NCI-H1092 treated with DMSO at 0.1 percent for 48 hours (cell line): ENCODE measurements at regions not wholly inside any gene's neighbourhood (a gene's known extent, or its start where the extent isn't known, plus 50 kb on each side); places are given as distances from the start of the nearest gene placed in this dataset.

Source experiments
- DNase-seq: peaks from one replicate; lab custom pipeline; 2025; lab: John Stamatoyannopoulos, UW

DNA sequence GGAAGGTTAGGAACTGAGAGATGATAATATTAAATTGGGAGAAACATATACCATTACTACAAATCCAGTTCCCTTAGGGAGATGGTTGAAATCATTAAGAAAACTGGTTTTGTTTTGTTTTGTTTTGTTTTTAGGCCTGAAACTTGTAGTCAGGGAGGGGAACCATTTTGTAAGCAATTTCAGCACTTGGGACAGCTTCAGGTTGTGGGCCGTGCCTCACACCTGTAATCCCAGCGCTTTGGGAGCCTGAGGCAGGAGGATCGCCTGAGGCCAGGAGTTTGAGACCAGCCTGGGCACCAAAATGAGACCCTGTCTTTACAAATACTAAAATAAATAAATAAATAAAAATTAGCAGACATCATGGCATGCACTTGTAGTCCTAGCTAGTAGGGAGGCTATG, 694.3 kb upstream of the NR5A2 start:
- no peak for DNase-seq

- no peak for DNase-seq
These were observed 692.0 kb upstream of the NR5A2 start for GRCh38 chr1:199335496-199335895.

DNA sequence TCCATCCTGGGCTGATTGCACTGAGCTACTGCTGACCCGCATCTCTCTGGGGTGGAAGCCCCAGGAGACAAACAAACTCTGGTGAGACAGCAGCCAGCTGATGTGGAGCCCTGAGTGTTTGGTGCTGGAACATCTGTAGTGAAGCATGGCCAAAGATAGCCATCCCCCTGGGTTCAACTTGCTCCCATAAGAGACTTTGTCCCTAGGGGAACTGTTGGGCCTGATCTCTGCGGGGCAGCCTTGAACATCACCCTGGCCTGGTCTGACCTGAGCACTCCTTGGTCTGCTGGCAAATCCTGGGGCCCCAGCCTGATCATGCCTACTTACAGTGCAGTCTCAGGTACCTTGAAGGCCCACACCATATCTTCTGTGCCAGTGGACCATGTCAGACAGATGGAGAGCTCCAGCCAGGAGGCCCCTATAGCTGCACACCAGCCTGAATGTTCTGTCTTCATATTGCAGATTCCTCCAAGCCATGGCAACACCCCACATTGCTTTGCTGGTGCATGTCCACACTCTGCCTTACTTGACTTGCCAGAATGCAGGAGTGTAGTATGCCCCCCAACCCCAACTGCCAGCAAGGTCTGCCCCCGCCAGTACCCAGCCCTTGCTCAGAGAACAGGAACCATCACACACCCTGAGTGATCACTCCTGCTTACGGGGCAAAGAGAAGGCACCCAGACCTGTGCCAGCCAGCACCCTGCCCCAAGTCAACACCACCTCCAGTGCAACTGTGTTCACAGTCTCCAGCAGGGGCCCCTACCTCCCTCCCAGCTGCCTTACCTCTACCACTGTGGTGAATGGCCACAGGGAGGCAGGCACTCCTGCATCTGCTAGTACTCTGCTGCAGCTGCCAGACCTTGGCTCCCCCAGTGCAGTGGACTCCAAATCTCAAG, 690.5 kb upstream of the NR5A2 start:
- DNase-seq: no peak

GRCh38 chr1:199338760-199339159, 688.8 kb upstream of the NR5A2 start:
- no peak for DNase-seq

DNA sequence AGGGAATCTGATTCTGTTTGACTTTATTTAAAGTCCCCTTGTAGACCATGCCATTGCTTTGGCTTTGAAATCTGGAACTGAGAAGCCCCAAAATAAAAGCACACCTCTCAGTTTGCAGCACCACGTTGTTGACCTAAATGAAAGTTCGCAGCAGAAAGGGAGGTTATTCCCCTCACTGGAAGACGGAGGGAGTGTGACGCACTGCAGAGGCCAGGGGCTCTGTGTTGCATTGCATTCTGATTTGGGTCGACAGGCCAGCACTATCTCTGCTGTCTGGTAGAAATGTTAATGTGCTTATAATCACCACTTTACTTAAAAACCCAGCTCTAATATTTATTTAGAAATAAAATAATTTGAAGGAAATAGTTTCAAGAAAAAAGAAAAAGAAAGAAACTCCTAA, 675.2 kb upstream of the NR5A2 start:
- DNase-seq: no peak

DNA sequence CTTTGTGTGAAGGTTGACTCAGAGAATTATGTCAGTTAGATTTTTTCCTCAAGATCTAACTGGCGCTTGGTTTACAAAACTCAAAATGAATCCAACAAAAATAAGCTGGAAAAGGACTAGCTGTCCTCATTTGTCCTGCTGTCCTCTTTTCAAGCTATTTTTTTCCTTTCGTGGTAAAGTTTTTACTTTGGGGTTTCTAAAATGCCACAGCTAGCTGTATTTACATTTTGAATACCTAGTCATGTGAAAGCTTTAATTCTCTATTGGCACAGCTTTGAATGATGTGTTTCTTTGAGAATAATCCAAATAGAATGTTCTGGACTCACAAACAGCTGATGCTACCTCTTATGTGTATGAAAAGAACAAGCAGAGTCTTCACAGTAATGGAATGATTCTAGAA, 673.6 kb upstream of the NR5A2 start:
- DNase-seq: no peak

- DNase-seq: no peak
These were observed 670.9 kb upstream of the NR5A2 start for GRCh38 chr1:199356561-199356960.

DNA sequence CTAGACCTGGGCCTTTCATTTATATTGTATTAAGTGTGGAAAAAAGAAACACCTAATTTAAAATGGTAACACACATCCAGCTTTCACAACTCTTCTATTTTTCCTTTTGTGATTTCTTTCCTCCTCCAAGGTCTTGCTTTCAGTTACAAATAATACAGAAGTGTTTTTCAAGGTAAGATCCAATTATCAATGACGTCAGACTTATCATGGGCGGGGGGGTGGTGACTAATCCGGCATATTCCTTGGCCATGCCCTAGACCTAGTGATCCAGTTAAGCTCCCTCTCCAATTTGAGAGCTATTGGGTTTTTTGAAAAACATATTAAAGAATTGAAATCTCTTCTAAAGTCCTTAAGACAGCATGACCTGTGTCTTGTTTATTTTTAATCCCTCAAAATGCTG, 669.9 kb upstream of the NR5A2 start:
- no peak for DNase-seq

DNA sequence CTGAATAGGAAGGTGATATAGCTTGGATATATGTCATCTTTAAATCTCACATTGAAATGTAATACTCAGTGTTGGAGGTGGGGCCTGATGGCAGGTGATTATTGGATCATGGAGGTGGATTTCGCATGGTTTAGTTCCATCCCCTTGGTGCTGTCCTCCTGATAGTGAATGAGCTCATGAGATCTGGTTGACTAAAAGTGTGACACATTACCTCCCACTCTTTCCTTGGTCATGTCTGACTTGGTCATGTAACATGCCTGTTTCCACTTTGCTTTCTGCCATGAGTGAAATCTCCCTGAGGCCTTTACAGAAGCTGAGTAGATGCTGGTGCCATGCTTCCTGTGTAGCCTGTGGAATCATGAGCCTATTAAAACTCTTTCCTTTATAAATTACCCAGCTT, 664.5 kb upstream of the NR5A2 start:
- no peak for DNase-seq

GRCh38 chr1:199373139-199373538, 654.4 kb upstream of the NR5A2 start:
- no peak for DNase-seq

DNA sequence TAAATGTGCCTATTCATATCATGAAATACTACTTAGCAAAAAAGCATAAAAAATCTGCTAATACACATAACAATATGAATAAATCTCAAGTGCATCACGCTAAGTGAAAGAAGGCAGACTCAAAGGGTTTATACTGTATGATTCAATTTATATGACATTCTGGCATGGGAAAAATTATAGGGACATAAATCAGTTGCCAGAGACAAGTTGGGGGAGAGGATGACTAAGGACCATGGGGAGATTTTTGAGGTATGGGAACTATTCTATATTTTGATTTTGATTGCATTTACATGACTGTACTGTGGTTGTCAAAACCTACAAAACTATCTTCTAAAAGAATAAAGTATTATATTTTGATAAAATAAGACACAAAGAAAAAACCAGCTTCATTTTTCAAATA, 650.3 kb upstream of the NR5A2 start:
- DNase-seq: no peak

DNA sequence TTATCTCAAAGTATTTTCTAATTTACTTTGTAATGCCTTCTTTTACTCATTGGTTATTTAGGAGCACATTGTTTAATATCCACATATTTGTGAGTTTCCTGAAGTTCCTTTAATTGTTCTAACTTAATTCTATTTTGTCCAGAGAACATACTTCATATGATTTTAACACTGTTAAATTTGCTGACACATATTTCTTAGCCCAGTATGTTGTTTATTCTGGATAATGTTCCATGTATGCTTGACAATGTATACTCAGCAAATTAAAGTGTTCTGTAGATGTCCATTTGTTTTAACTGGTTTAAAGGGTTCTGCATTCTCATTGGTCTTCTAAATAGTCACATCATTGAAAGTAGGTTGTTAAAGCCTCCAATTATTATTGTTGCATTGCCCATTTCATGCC, 643.7 kb upstream of the NR5A2 start:
- DNase-seq: no peak

GRCh38 chr1:199394856-199395255, 632.7 kb upstream of the NR5A2 start:
- DNase-seq: no peak

GRCh38 chr1:199396456-199396855, 631.1 kb upstream of the NR5A2 start:
- DNase-seq: no peak

DNA sequence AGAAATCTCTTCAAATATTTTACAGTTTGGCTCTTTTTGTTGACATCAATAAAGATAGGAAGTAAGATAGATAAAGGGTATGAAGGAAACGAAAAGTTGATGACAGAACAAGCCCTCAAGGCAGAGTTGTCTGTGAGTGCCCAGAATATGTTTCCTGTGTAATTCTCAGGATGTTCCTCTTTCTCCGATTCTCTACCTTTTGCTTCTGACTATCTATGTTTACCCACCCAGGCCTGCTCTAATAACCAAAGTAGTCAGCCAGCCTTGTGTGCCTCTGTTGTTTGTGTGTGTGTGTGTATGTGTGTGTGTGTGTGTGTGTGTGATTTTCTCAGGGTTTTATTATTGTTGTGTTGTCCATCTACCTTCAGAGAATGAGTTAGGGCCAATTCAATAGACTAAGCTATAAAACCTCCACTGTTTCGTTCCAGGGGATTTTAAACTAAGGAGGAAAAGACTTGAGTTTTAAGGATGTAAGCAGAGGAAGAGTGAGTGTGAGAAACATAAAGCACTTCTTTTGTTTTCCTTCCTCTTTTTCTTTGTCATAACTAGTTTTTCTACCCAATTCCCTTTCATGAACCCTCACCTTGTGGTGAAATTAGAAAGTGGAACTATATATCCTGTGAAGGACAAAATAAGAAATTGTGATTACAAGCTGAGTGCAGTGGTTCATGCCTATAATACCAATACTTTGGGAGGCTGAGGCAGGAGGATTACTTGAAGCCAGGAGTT, 627.4 kb upstream of the NR5A2 start:
- no peak for DNase-seq

GRCh38 chr1:199403531-199404116, 623.9 kb upstream of the NR5A2 start:
- no peak for DNase-seq

GRCh38 chr1:199404191-199404590, 623.3 kb upstream of the NR5A2 start:
- no peak for DNase-seq

DNA sequence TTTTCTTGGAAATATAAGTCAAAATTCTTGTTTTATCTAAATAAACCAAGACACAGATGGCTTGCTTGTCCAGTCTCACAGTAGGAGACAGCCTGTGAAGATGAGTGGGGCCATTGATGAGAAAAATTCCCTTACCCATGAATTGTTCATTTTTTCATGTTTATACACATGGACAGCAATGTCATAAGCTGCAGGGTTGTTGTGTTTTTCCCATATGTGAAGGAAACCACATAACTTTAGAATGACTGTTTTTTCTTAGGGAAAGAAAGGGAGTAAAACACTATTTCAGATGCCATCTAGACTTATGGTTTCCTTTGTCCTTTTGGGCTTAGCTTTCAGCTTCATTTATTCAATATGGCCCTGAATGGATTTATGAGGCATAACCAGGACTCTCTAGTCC, 622.5 kb upstream of the NR5A2 start:
- no peak for DNase-seq

DNA sequence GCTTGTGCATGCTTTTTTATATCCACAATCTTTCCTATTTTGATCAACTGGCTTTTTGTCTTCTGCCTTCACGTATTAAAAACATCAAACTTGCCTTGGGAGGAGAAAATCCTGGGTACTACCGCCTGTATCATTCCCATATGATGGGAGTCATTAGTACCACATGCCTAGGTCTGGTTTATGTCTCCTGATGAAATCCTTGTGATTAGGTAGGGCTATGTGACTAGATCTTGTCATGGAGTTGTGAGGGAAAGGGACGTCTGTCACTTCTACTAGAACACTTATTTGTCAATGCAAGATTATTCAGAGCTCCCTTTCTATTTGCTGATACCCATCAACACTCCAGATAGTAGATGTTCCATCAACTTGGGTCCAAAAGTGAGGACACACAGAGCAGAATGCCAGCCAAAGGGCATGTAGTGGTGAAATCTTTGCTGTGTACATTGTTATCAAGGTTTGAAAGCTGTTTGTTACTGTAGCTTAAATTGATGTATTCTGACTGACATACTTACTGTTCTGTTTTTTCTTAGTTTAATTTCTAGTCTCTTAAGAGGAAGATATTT, 621.8 kb upstream of the NR5A2 start:
- no peak for DNase-seq

DNA sequence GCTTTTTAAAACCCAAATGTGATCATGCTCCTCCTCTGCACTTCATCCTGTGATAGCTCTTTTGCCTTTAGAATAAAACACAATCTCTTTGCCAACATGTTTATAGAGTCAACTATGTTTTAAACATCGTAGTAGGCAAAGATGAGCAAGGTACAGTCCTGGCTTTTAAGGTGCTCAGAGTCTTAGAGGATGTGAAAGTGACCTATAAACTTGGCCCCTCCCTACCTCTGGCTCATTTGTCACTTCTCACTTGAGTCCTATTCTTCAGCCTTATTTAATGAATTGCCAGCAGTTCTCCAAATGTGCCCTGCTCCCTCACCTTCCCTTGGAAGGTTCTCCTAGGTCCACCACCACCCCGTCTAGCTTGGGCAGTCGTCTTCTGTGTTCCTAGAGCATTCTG, 617.0 kb upstream of the NR5A2 start:
- no peak for DNase-seq

DNA sequence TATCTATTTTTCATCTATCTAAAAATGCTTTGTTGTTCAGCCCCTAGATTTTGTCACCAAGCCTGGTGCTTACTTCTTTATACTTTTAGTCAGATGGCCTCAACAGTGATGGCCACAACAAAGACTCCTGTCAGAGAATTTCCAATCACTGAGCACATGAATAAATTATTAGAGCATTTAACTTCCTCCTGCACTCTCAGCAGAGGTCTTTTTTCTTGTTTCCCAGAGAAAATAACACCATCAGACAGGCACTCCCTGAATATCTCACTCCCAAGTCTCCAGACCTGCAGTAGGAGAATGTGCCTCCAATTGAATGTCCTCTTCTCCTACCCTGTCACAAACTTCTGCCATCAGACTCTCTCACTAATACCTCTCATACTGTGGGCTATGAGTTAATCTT, 616.0 kb upstream of the NR5A2 start:
- DNase-seq: no peak

GRCh38 chr1:199422206-199422605, 605.3 kb upstream of the NR5A2 start:
- no peak for DNase-seq

GRCh38 chr1:199447906-199448305, 579.6 kb upstream of the NR5A2 start:
- no peak for DNase-seq
